ENCODE measurements at regions not wholly inside any gene's neighbourhood (a gene's known extent, or its start where the extent isn't known, plus 50 kb on each side); places are given as distances from the start of the nearest gene placed in this dataset.

- DNase-seq (ENCODE audit: low read depth) = no peak
- H3K4me3 ChIP-seq (ENCODE audit: low read length) = no peak overlapping the region
- no peak for TF ChIP-seq CTCF (IDR thresholded peaks at IDR 0.05; ENCODE audit: insufficient read depth, low read depth, low read length, missing control alignments)
These were observed 220.6 kb upstream of the CPXCR1 start for GRCh38 chrX:88526385-88526784.

GRCh38 chrX:88558421-88558820 lies 188.6 kb upstream of the CPXCR1 start:
- no peak for DNase-seq (ENCODE audit: low read depth)
- no peak for TF ChIP-seq CTCF (IDR thresholded peaks at IDR 0.05; ENCODE audit: insufficient read depth, low read depth, low read length, missing control alignments)
- H3K4me3 ChIP-seq (ENCODE audit: low read length) = no peak overlapping the region

- no peak for TF ChIP-seq CTCF (IDR thresholded peaks at IDR 0.05; ENCODE audit: insufficient read depth, low read depth, low read length, missing control alignments)
- DNase-seq (ENCODE audit: low read depth) = no peak
- no peak overlapping the region for H3K4me3 ChIP-seq (ENCODE audit: low read length)
These were observed 186.2 kb upstream of the CPXCR1 start for GRCh38 chrX:88560673-88561330.

GRCh38 chrX:88584283-88584682 lies 162.7 kb upstream of the CPXCR1 start:
- H3K4me3 ChIP-seq (ENCODE audit: low read length) = no peak overlapping the region
- TF ChIP-seq CTCF (IDR thresholded peaks at IDR 0.05; ENCODE audit: insufficient read depth, low read depth, low read length, missing control alignments) = no peak
- DNase-seq (ENCODE audit: low read depth) = no peak

GRCh38 chrX:88586317-88586716 lies 160.7 kb upstream of the CPXCR1 start:
- no peak for DNase-seq (ENCODE audit: low read depth)
- no peak for TF ChIP-seq CTCF (IDR thresholded peaks at IDR 0.05; ENCODE audit: insufficient read depth, low read depth, low read length, missing control alignments)
- no peak overlapping the region for H3K4me3 ChIP-seq (ENCODE audit: low read length)

- no peak for TF ChIP-seq CTCF (IDR thresholded peaks at IDR 0.05; ENCODE audit: insufficient read depth, low read depth, low read length, missing control alignments)
- no peak overlapping the region for H3K4me3 ChIP-seq (ENCODE audit: low read length)
- DNase-seq (ENCODE audit: low read depth) = no peak
These were observed 143.8 kb upstream of the CPXCR1 start for GRCh38 chrX:88603237-88603636.
